ENCODE measurements at regions not wholly inside any gene's neighbourhood (a gene's known extent, or its start where the extent isn't known, plus 50 kb on each side); places are given as distances from the start of the nearest gene placed in this dataset.

DNA sequence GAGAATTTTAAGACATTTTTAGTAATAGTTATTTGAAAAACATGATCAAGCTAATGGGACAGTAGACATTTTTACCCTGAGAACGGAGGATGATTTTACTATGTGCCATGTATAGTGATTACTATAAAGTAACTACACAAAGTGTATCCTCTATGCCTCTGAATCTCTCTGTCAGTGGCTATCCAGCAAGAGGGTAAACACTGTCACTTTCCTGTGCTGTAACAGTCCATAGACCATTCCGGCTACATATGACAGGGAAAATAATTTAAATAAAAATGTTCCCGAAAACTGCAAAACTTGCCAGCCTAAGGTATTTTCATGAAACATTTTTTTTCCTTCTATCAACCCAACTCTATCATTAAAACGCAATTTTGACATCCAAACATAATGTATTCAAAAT lies 1632.2 kb upstream of the ACVR2A start:
- Histone ChIP-seq H3K4me3 (ENCODE audit: severe bottlenecking) (no peak overlapping the region), H3K36me3 (ENCODE audit: low read depth) (no peaks in the 10 kb centered on the region), H3K27me3 (ENCODE audit: insufficient read depth, poor library complexity, severe bottlenecking) (no peaks in the 10 kb centered on the region), H3K27ac (ENCODE audit: poor library complexity, severe bottlenecking) (no peak overlapping the region), H3K4me1 (ENCODE audit: insufficient read depth, poor library complexity, severe bottlenecking) (no peaks in the 10 kb centered on the region), H3K9me3 (ENCODE audit: severe bottlenecking) (no peaks in the 10 kb centered on the region)
- no peak for ATAC-seq (ENCODE audit: low read depth)
- no peak for DNase-seq (ENCODE audit: low spot score)
- TF ChIP-seq, protein P1, sequence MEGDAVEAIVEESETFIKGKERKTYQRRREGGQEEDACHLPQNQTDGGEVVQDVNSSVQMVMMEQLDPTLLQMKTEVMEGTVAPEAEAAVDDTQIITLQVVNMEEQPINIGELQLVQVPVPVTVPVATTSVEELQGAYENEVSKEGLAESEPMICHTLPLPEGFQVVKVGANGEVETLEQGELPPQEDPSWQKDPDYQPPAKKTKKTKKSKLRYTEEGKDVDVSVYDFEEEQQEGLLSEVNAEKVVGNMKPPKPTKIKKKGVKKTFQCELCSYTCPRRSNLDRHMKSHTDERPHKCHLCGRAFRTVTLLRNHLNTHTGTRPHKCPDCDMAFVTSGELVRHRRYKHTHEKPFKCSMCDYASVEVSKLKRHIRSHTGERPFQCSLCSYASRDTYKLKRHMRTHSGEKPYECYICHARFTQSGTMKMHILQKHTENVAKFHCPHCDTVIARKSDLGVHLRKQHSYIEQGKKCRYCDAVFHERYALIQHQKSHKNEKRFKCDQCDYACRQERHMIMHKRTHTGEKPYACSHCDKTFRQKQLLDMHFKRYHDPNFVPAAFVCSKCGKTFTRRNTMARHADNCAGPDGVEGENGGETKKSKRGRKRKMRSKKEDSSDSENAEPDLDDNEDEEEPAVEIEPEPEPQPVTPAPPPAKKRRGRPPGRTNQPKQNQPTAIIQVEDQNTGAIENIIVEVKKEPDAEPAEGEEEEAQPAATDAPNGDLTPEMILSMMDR (IDR thresholded peaks at IDR 0.05; ENCODE audit: poor library complexity, severe bottlenecking): no peak

DNA sequence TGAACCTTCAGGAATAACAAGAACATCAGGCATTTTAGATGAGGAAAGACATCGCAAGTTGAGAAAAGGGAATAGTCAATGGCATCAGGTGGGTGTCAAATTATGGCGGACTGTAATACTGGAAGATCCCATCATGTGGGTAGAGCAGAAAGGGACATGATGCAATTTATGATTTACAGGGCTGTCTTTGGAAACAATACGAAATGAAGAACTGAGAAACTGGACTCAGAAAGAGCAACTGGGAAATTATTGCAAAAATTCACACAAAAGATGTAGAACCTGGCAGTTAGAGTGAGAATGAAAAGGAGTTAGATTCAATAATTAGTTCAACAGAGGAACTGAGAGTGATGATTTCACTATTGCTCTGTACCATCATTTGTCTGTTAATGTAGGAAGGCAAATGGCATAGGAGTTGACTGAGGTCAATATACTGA lies 1635.0 kb upstream of the ACVR2A start:
- TF ChIP-seq, protein P1 (IDR thresholded peaks at IDR 0.05; ENCODE audit: poor library complexity, severe bottlenecking): no peak
- ATAC-seq (ENCODE audit: low read depth): no peak
- no peaks in the 10 kb centered on the region for H3K36me3 ChIP-seq (ENCODE audit: low read depth)
- no peak overlapping the region for H3K4me3 ChIP-seq (ENCODE audit: severe bottlenecking)
- no peaks in the 10 kb centered on the region for H3K4me1 ChIP-seq (ENCODE audit: insufficient read depth, poor library complexity, severe bottlenecking)
- H3K27ac ChIP-seq (ENCODE audit: poor library complexity, severe bottlenecking): no peak overlapping the region
- H3K27me3 ChIP-seq (ENCODE audit: insufficient read depth, poor library complexity, severe bottlenecking): no peaks in the 10 kb centered on the region
- no peak for DNase-seq (ENCODE audit: low spot score)
- no peaks in the 10 kb centered on the region for H3K9me3 ChIP-seq (ENCODE audit: severe bottlenecking)

DNA sequence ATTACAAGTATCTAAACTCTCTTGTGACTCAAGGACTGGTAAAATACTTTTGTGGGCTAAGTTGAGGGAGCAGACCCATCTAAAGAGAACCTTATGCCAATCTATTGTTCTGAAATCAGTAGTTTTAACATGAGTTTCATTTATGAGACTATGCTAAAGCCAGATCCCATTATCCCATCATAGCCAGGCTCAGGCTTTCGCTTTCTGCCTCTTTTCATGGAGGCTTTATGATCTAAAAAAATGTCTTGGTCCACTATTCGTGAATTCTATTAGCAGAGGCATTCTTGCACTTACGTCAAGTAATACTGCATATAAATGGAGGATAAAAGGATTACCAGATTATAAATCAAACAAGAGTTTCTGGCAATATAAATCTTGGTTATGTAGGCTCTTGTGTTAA lies 1636.9 kb upstream of the ACVR2A start:
- Histone ChIP-seq H3K27ac (ENCODE audit: poor library complexity, severe bottlenecking) (no peak overlapping the region), H3K36me3 (ENCODE audit: low read depth) (no peaks in the 10 kb centered on the region), H3K9me3 (ENCODE audit: severe bottlenecking) (no peaks in the 10 kb centered on the region), H3K27me3 (ENCODE audit: insufficient read depth, poor library complexity, severe bottlenecking) (no peaks in the 10 kb centered on the region), H3K4me1 (ENCODE audit: insufficient read depth, poor library complexity, severe bottlenecking) (no peaks in the 10 kb centered on the region), H3K4me3 (ENCODE audit: severe bottlenecking) (no peak overlapping the region)
- TF ChIP-seq, protein P1 (IDR thresholded peaks at IDR 0.05; ENCODE audit: poor library complexity, severe bottlenecking): no peak
- DNase-seq (ENCODE audit: low spot score): no peak
- no peak for ATAC-seq (ENCODE audit: low read depth)

DNA sequence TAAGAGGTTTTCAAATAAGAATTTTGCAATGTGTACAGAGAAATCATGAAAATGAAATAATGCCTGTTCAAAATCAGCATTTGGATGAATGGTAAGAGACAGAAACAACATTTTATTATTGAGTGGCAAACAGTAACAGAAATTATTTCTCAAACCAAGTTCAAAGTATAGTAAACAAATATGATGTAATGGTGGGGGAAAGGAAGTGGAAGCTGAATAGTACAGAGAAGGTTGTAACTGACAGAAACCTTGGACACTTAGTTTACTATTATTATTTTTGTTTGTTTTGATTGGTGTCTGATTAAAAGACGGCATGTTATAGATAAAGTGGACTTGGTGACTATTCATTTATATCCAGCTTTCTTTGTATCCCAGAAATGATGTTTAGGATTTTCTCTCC lies 1637.4 kb upstream of the ACVR2A start:
- no peak for DNase-seq (ENCODE audit: low spot score)
- H3K9me3 ChIP-seq (ENCODE audit: severe bottlenecking): no peaks in the 10 kb centered on the region
- no peak overlapping the region for H3K27ac ChIP-seq (ENCODE audit: poor library complexity, severe bottlenecking)
- no peaks in the 10 kb centered on the region for H3K4me1 ChIP-seq (ENCODE audit: insufficient read depth, poor library complexity, severe bottlenecking)
- TF ChIP-seq, protein P1 (IDR thresholded peaks at IDR 0.05; ENCODE audit: poor library complexity, severe bottlenecking): no peak
- H3K4me3 ChIP-seq (ENCODE audit: severe bottlenecking): no peak overlapping the region
- no peaks in the 10 kb centered on the region for H3K36me3 ChIP-seq (ENCODE audit: low read depth)
- ATAC-seq (ENCODE audit: low read depth): no peak
- no peaks in the 10 kb centered on the region for H3K27me3 ChIP-seq (ENCODE audit: insufficient read depth, poor library complexity, severe bottlenecking)

DNA sequence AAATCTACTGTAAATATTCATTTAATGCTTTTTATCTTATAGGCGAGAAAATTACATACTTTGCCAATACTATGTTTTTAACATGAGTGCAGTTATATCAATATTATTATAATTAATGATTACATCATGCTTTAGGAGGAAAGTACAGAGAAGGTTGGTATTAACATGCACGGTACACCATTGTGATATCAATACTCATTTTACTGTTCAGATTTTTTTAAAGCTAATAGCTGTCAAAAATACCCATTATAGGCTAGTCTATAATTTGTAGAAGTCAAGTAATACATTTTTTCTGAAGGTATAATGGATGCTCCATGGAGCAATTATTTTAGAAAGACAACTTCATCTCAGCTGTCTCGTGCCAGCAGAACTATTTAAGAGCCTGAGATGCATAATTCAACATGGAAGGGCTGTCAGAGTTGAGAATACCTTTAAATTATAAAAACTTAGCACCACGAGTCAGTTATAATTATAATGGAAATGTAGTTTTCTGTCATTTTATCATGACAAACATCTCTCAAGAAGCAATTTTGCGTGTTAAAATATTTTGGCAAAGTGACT lies 1641.7 kb upstream of the ACVR2A start:
- no peaks in the 10 kb centered on the region for H3K9me3 ChIP-seq (ENCODE audit: severe bottlenecking)
- no peaks in the 10 kb centered on the region for H3K4me1 ChIP-seq (ENCODE audit: insufficient read depth, poor library complexity, severe bottlenecking)
- ATAC-seq (ENCODE audit: low read depth): no peak
- H3K36me3 ChIP-seq (ENCODE audit: low read depth): no peaks in the 10 kb centered on the region
- TF ChIP-seq, protein P1 (IDR thresholded peaks at IDR 0.05; ENCODE audit: poor library complexity, severe bottlenecking): no peak
- no peak overlapping the region for H3K4me3 ChIP-seq (ENCODE audit: severe bottlenecking)
- no peak for DNase-seq (ENCODE audit: low spot score)
- no peak overlapping the region for H3K27ac ChIP-seq (ENCODE audit: poor library complexity, severe bottlenecking)
- no peaks in the 10 kb centered on the region for H3K27me3 ChIP-seq (ENCODE audit: insufficient read depth, poor library complexity, severe bottlenecking)

Measured in RWPE2 (cell line).